ENCODE measurements at regions not wholly inside any gene's neighbourhood (a gene's known extent, or its start where the extent isn't known, plus 50 kb on each side); places are given as distances from the start of the nearest gene placed in this dataset.
"Not testable (repeated sequence)": the region's sequence is repeated elsewhere in the genome, so short reads cannot be mapped to it uniquely, and the experiment has no call there.

DNA sequence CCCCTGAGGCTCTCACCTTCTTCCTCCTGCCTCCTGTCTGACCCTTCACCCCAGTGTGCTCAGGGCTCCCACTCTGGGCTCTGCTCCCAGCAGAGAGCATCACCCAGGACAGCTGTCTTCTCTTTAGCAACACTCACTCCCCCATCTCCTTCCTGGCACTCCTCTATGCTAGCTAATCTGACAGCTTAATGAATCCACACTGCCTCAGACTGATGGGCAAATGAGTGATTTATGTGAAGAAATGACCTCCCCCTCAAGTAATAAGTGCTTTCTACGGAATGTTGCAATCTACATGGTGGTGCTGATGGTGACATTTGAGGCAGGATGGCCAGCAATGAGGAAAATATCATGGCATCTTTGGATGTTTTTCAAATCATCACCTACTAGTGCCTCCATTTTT, 83.6 kb downstream of the LSM3 start:
- H3K27me3 ChIP-seq (ENCODE audit: insufficient read depth, low read length): peaks cover 14% of the 10 kb centered on the region; the same call in 1 of the 2 replicates
- no peaks in the 10 kb centered on the region for H3K36me3 ChIP-seq (ENCODE audit: insufficient read depth, low read length)
- H3K27ac ChIP-seq (ENCODE audit: low read depth, low read length): no peak overlapping the region
- no peak overlapping the region for H2AFZ ChIP-seq (ENCODE audit: low read length, unreplicated experiment)
- H3K79me2 ChIP-seq (ENCODE audit: control insufficient read depth, insufficient read depth, low read length, unreplicated experiment): no peaks in the 10 kb centered on the region
- H3K4me3 ChIP-seq (ENCODE audit: low read depth, low read length): no peak overlapping the region
- H3K4me1 ChIP-seq (ENCODE audit: control insufficient read depth, insufficient read depth, low read length, unreplicated experiment): no peaks in the 10 kb centered on the region

DNA sequence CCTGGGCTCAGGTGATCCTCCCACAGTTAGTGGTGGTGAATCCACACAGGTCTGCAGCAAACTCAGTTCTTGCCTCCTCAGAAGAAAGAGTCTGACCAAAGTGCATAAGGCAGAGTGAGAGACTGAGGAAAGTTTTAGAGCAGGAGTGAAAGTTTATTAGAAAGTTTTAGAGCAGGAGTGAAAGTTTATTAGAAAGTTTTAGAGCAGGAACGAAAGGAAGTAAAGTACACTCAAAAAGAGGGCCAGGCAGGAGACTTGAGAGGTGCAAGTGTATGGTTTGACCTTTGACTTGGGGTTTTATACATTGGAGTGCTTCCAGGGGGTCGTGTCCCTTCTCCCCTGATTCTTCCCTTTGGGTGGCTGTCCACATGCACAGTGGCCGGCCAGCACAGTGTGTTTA, 84.2 kb downstream of the LSM3 start:
- Histone ChIP-seq H3K27me3 (ENCODE audit: insufficient read depth, low read length) (peaks cover 14% of the 10 kb centered on the region; the same call in 1 of the 2 replicates), H3K79me2 (ENCODE audit: control insufficient read depth, insufficient read depth, low read length, unreplicated experiment) (no peaks in the 10 kb centered on the region), H3K4me3 (ENCODE audit: low read depth, low read length) (no peak overlapping the region), H3K27ac (ENCODE audit: low read depth, low read length) (no peak overlapping the region), H2AFZ (ENCODE audit: low read length, unreplicated experiment) (no peak overlapping the region), H3K36me3 (ENCODE audit: insufficient read depth, low read length) (no peaks in the 10 kb centered on the region), H3K4me1 (ENCODE audit: control insufficient read depth, insufficient read depth, low read length, unreplicated experiment) (no peaks in the 10 kb centered on the region)

DNA sequence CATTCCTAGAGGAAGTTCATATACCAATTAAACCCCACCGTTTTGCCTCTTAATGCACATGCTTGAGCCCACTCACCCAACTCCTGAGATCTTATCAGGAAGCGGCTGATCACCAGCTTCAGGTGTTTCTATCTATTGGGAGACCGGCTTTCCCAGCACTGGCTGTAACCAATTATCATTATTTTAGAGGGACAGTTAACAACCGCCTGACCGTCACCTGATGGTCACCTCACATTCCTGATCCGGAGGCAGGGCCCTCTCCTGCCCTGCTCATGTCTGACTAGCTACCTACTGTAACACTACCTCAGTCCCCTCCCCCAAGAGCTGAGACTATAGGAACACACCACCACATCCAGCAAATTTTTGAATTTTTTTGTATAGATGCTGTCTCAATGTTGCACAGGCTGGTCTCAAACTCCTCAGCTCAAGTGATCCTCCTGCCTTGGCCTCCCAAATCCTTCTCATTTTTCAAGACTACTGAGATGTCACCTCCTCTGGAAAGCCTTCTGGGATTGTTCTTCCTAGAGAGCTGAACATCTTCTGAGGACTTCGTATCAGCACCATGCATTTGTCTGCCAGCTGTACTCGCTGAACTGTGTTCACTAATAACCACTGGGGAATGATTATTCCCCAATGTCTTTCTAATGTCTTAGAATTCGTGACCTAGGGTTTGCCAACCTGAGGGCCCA, 84.8 kb downstream of the LSM3 start:
- Histone ChIP-seq H3K79me2 (ENCODE audit: control insufficient read depth, insufficient read depth, low read length, unreplicated experiment) (no peaks in the 10 kb centered on the region), H3K27ac (ENCODE audit: low read depth, low read length) (no peak overlapping the region), H3K36me3 (ENCODE audit: insufficient read depth, low read length) (no peaks in the 10 kb centered on the region), H3K27me3 (ENCODE audit: insufficient read depth, low read length) (peaks cover 14% of the 10 kb centered on the region; the same call in 1 of the 2 replicates), H2AFZ (ENCODE audit: low read length, unreplicated experiment) (no peak overlapping the region), H3K4me1 (ENCODE audit: control insufficient read depth, insufficient read depth, low read length, unreplicated experiment) (no peaks in the 10 kb centered on the region), H3K4me3 (ENCODE audit: low read depth, low read length) (no peak overlapping the region)

DNA sequence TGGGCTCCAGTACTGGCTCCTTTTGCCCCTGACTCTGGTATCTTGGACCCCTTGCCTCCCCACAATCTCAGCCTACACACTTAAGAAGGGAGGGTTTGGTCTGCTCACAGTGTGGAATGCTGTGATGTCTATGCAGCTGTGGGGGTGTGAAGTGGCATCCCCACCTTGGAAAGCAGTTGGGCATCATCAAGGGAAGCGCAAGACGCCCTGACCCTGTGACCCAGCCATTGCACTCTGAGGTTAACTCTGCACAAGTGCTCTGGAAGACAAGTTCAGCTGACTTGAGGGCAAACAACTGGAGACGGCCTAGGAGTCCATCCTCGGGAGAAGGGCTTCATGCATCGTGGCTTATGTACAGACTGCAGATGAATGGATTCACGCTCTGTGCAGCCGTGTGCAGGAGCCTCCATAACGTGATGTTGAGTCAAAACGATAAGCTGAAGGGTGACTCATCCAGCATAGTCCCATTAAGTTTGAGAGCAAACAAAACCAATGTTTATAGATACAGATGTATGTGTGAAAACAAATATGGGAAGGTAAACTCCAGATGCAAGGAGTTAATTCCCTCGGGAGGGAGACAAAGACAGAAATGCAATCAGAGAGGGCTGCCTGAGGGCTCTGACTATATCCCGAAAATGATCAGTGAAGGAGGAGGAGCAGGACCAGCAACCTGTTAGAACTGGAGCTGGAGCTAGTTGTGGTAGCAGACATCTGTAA, 86.8 kb downstream of the LSM3 start:
- H3K27ac ChIP-seq (ENCODE audit: low read depth, low read length): no peak overlapping the region
- H3K36me3 ChIP-seq (ENCODE audit: insufficient read depth, low read length): no peaks in the 10 kb centered on the region
- no peak overlapping the region for H3K4me3 ChIP-seq (ENCODE audit: low read depth, low read length)
- no peaks in the 10 kb centered on the region for H3K79me2 ChIP-seq (ENCODE audit: control insufficient read depth, insufficient read depth, low read length, unreplicated experiment)
- H3K4me1 ChIP-seq (ENCODE audit: control insufficient read depth, insufficient read depth, low read length, unreplicated experiment): no peaks in the 10 kb centered on the region
- peaks cover 22% of the 10 kb centered on the region; the same call in 1 of the 2 replicates for H3K27me3 ChIP-seq (ENCODE audit: insufficient read depth, low read length)
- no peak overlapping the region for H2AFZ ChIP-seq (ENCODE audit: low read length, unreplicated experiment)

DNA sequence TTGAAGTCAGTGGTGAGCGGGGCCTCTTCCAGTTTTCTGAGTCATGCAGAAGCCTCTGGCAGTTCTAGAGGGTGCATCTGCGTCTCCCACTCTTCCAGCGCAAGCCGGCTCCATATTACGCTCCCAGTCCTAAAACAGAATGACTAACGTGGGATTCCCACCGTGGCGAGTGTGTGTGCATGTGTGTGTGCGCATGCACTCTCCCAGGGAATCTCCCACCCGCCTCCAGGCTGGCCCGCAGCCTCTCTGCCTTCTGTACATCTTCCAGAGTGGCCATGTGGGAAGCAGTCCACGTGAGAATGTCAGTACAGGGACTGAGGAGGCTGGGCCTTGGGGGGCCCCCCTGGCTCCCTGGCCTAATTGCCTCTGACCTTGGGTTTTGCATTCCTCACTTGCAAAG, 87.7 kb downstream of the LSM3 start:
- Histone ChIP-seq H3K36me3 (ENCODE audit: insufficient read depth, low read length) (no peaks in the 10 kb centered on the region), H3K79me2 (ENCODE audit: control insufficient read depth, insufficient read depth, low read length, unreplicated experiment) (no peaks in the 10 kb centered on the region), H3K27me3 (ENCODE audit: insufficient read depth, low read length) (peaks cover 22% of the 10 kb centered on the region; the same call in 1 of the 2 replicates), H3K4me1 (ENCODE audit: control insufficient read depth, insufficient read depth, low read length, unreplicated experiment) (no peaks in the 10 kb centered on the region), H3K4me3 (ENCODE audit: low read depth, low read length) (no peak overlapping the region), H2AFZ (ENCODE audit: low read length, unreplicated experiment) (no peak overlapping the region), H3K27ac (ENCODE audit: low read depth, low read length) (no peak overlapping the region)

DNA sequence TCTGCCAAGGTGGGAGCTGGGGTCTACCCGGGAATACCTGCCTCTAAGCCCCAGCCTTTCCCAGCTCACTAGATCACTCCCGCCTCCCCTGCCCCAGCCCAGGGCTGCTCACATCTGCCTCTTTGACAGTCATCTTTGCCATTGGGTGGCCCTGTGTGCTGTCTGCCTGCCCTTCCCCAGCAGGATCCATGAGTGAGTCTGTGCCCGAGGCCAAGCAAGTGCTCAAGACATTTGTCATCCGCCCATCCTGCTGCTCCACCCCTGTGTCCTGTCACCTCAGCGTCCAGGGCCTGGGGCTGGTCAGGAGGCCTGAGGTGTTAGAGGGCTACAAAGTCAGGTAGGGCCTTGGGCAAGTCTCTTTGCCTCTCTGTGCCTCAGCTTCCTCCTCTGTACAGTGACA, 89.4 kb downstream of the LSM3 start:
- Histone ChIP-seq H3K4me3 (ENCODE audit: low read depth, low read length) (no peak overlapping the region), H3K27me3 (ENCODE audit: insufficient read depth, low read length) (peaks cover 13% of the 10 kb centered on the region; the same call in 1 of the 2 replicates), H3K79me2 (ENCODE audit: control insufficient read depth, insufficient read depth, low read length, unreplicated experiment) (no peaks in the 10 kb centered on the region), H3K4me1 (ENCODE audit: control insufficient read depth, insufficient read depth, low read length, unreplicated experiment) (no peaks in the 10 kb centered on the region), H3K27ac (ENCODE audit: low read depth, low read length) (no peak overlapping the region), H2AFZ (ENCODE audit: low read length, unreplicated experiment) (no peak overlapping the region), H3K36me3 (ENCODE audit: insufficient read depth, low read length) (no peaks in the 10 kb centered on the region)

DNA sequence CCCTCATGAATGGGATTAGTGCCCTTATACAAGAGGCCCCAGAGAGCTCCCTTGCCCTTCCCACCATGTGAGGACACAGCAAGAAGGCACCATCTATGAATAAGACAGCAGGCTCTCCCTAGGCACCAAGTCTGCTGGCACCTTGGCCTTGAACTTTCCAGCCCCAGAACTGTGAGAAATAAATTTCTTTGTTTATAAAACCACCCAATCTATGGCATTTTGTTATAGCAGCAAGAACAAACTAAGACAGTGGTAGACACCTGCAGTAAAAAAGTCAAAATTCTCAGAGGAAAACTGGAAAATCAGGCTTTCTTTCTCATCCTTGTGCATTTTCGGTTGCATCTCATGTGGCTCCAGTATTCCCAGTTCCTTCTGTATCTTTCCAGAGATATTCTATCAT, 90.3 kb downstream of the LSM3 start:
- no peak overlapping the region for H2AFZ ChIP-seq (ENCODE audit: low read length, unreplicated experiment)
- H3K27ac ChIP-seq (ENCODE audit: low read depth, low read length): no peak overlapping the region
- H3K4me3 ChIP-seq (ENCODE audit: low read depth, low read length): no peak overlapping the region
- H3K4me1 ChIP-seq (ENCODE audit: control insufficient read depth, insufficient read depth, low read length, unreplicated experiment): no peaks in the 10 kb centered on the region
- no peaks in the 10 kb centered on the region for H3K36me3 ChIP-seq (ENCODE audit: insufficient read depth, low read length)
- no peaks in the 10 kb centered on the region for H3K79me2 ChIP-seq (ENCODE audit: control insufficient read depth, insufficient read depth, low read length, unreplicated experiment)
- H3K27me3 ChIP-seq (ENCODE audit: insufficient read depth, low read length): peaks cover 13% of the 10 kb centered on the region; the same call in 1 of the 2 replicates

DNA sequence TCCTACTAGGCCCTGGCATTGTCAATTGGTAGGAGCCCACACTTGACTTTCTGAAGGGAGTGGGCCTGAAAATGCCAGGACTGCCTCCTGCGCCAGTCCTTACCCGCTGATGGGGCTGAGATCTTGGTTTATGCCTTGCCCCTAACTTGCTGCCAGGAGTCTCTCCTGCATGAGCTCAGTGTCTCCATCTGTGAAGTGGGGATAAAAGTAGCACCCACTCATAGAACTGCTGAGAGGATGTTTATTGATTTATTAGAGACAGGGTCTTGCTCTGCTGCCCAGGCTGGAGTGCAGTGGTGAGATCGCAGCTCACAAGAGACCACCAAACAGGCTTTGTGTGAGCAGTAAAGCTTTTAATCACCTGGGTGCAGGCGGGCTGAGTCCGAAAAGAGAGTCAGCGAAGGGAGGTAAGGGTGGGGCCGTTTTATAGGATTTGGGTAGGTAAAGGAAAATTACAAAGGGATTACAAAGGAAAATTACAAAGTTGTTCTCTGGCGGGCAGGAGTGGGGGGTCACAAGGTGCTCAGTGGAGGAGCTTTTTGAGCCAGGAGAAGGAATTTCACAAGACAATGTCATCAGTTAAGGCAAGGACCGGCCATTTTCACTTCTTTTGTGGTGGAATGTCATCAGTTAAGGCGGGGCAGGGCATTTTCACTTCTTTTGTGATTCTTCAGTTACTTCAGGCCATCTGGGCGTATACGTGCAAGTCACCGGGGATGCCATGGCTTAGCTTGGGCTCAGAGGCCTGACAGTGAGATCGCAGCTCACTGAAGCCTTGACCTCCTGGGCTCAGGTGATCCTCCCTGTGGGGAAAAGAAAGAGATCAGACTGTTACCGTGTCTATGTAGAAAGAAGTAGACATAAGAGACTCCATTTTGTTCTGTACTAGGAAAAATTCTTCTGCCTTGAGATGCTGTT, 93.7 kb downstream of the LSM3 start:
- H3K4me1 ChIP-seq (ENCODE audit: control insufficient read depth, insufficient read depth, low read length, unreplicated experiment); H3K27me3 ChIP-seq (ENCODE audit: insufficient read depth, low read length); H3K27ac ChIP-seq (ENCODE audit: low read depth, low read length); H3K79me2 ChIP-seq (ENCODE audit: control insufficient read depth, insufficient read depth, low read length, unreplicated experiment); H2AFZ ChIP-seq (ENCODE audit: low read length, unreplicated experiment); H3K4me3 ChIP-seq (ENCODE audit: low read depth, low read length); H3K36me3 ChIP-seq (ENCODE audit: insufficient read depth, low read length): not testable (repeated sequence)

DNA sequence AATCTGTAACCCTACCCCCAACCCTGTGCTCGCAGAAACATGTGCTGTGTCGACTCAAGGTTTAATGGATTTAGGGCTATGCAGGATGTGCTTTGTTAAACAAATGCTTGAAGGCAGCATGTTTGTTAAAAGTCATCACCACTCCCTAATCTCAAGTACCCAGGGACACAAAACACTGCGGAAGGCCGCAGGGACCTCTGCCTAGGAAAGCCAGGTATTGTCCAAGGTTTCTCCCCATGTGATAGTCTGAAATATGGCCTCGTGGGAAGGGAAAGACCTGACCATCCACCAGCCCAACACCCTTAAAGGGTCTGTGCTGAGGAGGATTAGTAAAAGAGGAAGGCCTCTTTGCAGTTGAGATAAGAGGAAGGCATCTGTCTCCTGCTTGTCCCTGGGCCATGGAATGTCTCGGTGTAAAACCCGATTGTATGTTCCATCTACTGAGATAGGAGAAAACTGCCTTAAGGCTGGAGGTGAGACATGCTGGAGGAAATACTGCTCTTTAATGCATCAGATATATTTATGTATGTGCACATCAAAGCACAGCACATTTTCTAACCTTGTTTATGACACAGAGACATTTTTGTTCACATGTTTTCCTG, 94.4 kb downstream of the LSM3 start:
- not testable (repeated sequence) for H2AFZ ChIP-seq (ENCODE audit: low read length, unreplicated experiment); H3K27ac ChIP-seq (ENCODE audit: low read depth, low read length); H3K79me2 ChIP-seq (ENCODE audit: control insufficient read depth, insufficient read depth, low read length, unreplicated experiment); H3K4me1 ChIP-seq (ENCODE audit: control insufficient read depth, insufficient read depth, low read length, unreplicated experiment); H3K36me3 ChIP-seq (ENCODE audit: insufficient read depth, low read length); H3K27me3 ChIP-seq (ENCODE audit: insufficient read depth, low read length); H3K4me3 ChIP-seq (ENCODE audit: low read depth, low read length)

DNA sequence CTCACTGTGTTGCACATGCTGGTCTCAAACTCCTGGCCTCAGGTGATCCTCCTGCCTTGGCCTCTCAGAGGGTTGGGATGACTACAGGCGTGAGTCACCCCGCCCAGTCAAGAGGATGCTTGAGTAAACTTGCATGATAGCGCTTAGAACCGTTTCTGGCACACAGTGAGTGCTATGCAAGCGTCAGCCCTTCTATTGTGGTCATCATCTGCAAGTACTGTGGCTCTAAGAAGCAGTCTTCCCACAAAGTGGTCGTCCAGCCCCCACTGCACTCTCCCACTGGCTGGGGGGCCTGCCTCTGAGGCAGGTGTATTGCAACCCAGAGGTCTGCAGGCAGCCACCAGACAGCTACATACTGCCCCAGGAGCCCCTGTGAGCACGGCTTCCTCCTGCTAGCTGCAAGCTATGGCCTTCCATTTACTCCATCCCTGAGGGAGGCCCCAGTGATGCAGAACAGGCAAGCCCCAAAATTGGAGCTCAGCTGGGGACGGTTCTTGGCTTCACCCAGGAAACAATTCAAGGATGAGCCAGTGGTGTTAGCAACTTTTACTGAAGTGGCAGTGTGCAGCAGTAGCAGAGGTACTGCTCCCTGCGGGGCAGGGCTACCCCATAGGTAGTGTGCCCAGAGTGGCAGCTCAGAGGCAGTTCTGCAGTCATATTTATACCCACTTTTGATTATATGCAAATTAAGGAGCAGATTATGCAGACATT, 95.4 kb downstream of the LSM3 start:
- Histone ChIP-seq H3K4me1 (ENCODE audit: control insufficient read depth, insufficient read depth, low read length, unreplicated experiment) (no peaks in the 10 kb centered on the region), H2AFZ (ENCODE audit: low read length, unreplicated experiment) (no peak overlapping the region), H3K27ac (ENCODE audit: low read depth, low read length) (no peak overlapping the region), H3K79me2 (ENCODE audit: control insufficient read depth, insufficient read depth, low read length, unreplicated experiment) (no peaks in the 10 kb centered on the region), H3K36me3 (ENCODE audit: insufficient read depth, low read length) (no peaks in the 10 kb centered on the region), H3K27me3 (ENCODE audit: insufficient read depth, low read length) (peaks cover 8% of the 10 kb centered on the region; the same call in 1 of the 2 replicates), H3K4me3 (ENCODE audit: low read depth, low read length) (no peak overlapping the region)
